PC-9 (cell line): ENCODE measurements at regions not wholly inside any gene's neighbourhood (a gene's known extent, or its start where the extent isn't known, plus 50 kb on each side); places are given as distances from the start of the nearest gene placed in this dataset.
"Not testable (repeated sequence)": the region's sequence is repeated elsewhere in the genome, so short reads cannot be mapped to it uniquely, and the experiment has no call there.

Source experiments
- BruUV-seq: library from RNA; stranded (reverse); fragments of 400-500 nt; replicated peaks from 2 replicates; lab custom pipeline; 2021; lab: Mats Ljungman, UMichigan
- CTCF ChIA-PET: fragments of 300-600 bp; sonication (Branson Sonifier 250); formaldehyde crosslinking; loops from one replicate; lab custom pipeline; 2022; ENCODE audit warnings: antibody characterized with exemption; lab: Charles Lee
- POLR2A ChIA-PET: fragments of 300-600 bp; sonication (Branson Sonifier 250); formaldehyde crosslinking; loops from one replicate; lab custom pipeline; 2022; ENCODE audit warnings: antibody characterized with exemption; ENCODE audit not compliant: unreplicated experiment; lab: Charles Lee
- DNase-seq, 2 experiments: peaks; one replicate each; pipeline versions ENCODE4 v3.0.0 to v3.0.0-alpha.2; 2015 to 2022; ENCODE audit warnings: mixed read lengths in 1 of 2
- H2AFZ ChIP-seq: fragments of 200-600 bp; sonication (generic); 2 replicates; pipeline ENCODE4 v1.8.1; 2017; ENCODE audit warnings: antibody characterized with exemption
- H3F3A ChIP-seq: fragments of 200-600 bp; sonication (generic); 2 replicates; pipeline ENCODE4 v1.8.1; 2017; ENCODE audit warnings: antibody characterized with exemption, mild to moderate bottlenecking, low read depth; ENCODE audit not compliant: insufficient read depth
- H3K27ac ChIP-seq: fragments of 200-600 bp; sonication (generic); 2 replicates; pipeline ENCODE4 v1.6.1; 2016; ENCODE audit warnings: mixed run types
- H3K27me3 ChIP-seq: fragments of 200-600 bp; sonication (generic); 2 replicates; pipeline ENCODE4 v1.6.1; 2016; ENCODE audit warnings: low read depth, mixed run types; ENCODE audit not compliant: insufficient read depth
- H3K36me3 ChIP-seq: fragments of 200-600 bp; sonication (generic); 2 replicates; pipeline ENCODE4 v1.6.1; 2016; ENCODE audit warnings: low read depth, mixed run types
- H3K4me1 ChIP-seq: fragments of 200-600 bp; sonication (generic); replicated peaks from 2 replicates; pipeline ENCODE4 v1.6.1; 2016; ENCODE audit warnings: mixed run types; ENCODE audit not compliant: insufficient read depth
- H3K4me2 ChIP-seq: fragments of 200-600 bp; sonication (generic); 2 replicates; pipeline ENCODE4 v1.6.1; 2017; ENCODE audit warnings: mixed run types
- H3K4me3 ChIP-seq: fragments of 200-600 bp; sonication (generic); 2 replicates; pipeline ENCODE4 v1.6.1; 2016; ENCODE audit warnings: mixed run types
- H3K79me2 ChIP-seq: fragments of 200-600 bp; sonication (generic); 2 replicates; pipeline ENCODE4 v1.6.1; 2017; ENCODE audit warnings: low read depth, mixed run types
- H3K9me2 ChIP-seq: fragments of 200-600 bp; sonication (generic); 2 replicates; pipeline ENCODE4 v1.8.1; 2017; ENCODE audit warnings: mild to moderate bottlenecking; ENCODE audit not compliant: insufficient read depth
- H3K9me3 ChIP-seq: fragments of 200-600 bp; sonication (generic); 2 replicates; pipeline ENCODE4 v1.8.1; 2016; ENCODE audit warnings: low read depth; ENCODE audit not compliant: insufficient read depth
- H4K20me1 ChIP-seq: fragments of 200-600 bp; sonication (generic); 2 replicates; pipeline ENCODE4 v1.8.1; 2017; ENCODE audit not compliant: insufficient read depth
- CTCF ChIP-seq: fragments of 200-600 bp; sonication (generic); conservative IDR thresholded peaks from 2 replicates; pipeline ENCODE4 v1.6.1; 2017; ENCODE audit warnings: mixed run types, antibody characterized with exemption, mild to moderate bottlenecking, moderate library complexity
- EZH2 ChIP-seq: fragments of 200-600 bp; sonication (generic); IDR thresholded peaks from 2 replicates; pipeline ENCODE4 v1.8.0; 2017; ENCODE audit warnings: antibody characterized with exemption, low read depth
- intact Hi-C: fragments of 100-400 bp; cut with micrococcal nuclease; formaldehyde crosslinking; loops from one replicate; pipeline ENCODE4 v1.10.0; 2022; ENCODE audit not compliant: unreplicated experiment

GRCh38 chr5:174464504-174465165 is 259.7 kb upstream of the MSX2 start:
- no peak overlapping the region for H3K27ac ChIP-seq
- H4K20me1 ChIP-seq: no peaks in the 10 kb centered on the region
- H3K79me2 ChIP-seq: no peaks in the 10 kb centered on the region
- H3K4me3 ChIP-seq: no peak overlapping the region
- H3K36me3 ChIP-seq: no peaks in the 10 kb centered on the region
- BruUV-seq: no TSS peak
- TF ChIP-seq CTCF (no peak; the same call in 1 of the 2 replicates), EZH2 (no peak)
- 0 out of 2 replicates have a peak, but pooled peaks cover 6% of the 10 kb centered on the region for H3K4me1 ChIP-seq
- H3K9me2 ChIP-seq: no peaks in the 10 kb centered on the region
- no peaks in the 10 kb centered on the region for H3F3A ChIP-seq
- intact Hi-C loops: no loop called here
- no peaks in the 10 kb centered on the region for H3K9me3 ChIP-seq
- DNase-seq: no peak
- ChIA-PET CTCF (no interaction called here), POLR2A (no interaction called here)
- no peak overlapping the region for H2AFZ ChIP-seq
- H3K27me3 ChIP-seq: 0 out of 2 replicates have a peak, but pooled peaks cover 2% of the 10 kb centered on the region
- H3K4me2 ChIP-seq: no peak overlapping the region

GRCh38 chr5:174471528-174471927 is 252.9 kb upstream of the MSX2 start:
- BruUV-seq, H3K9me3 ChIP-seq, H3K4me1 ChIP-seq: not testable (repeated sequence)

GRCh38 chr5:174472956-174473355 is 251.4 kb upstream of the MSX2 start:
- CTCF ChIA-PET: no interaction called here

More at GRCh38 chr5:174471528-174471927, 252.9 kb upstream of the MSX2 start:
- DNase-seq, H3K36me3 ChIP-seq, H2AFZ ChIP-seq, H4K20me1 ChIP-seq, H3F3A ChIP-seq, H3K27ac ChIP-seq, CTCF ChIA-PET, H3K27me3 ChIP-seq, H3K4me3 ChIP-seq, intact Hi-C loops, H3K79me2 ChIP-seq, POLR2A ChIA-PET, H3K9me2 ChIP-seq, H3K4me2 ChIP-seq: not testable (repeated sequence)

GRCh38 chr5:174476001-174476400 is 248.4 kb upstream of the MSX2 start:
- H3K79me2 ChIP-seq, POLR2A ChIA-PET, H3K4me2 ChIP-seq, H3K9me3 ChIP-seq, H2AFZ ChIP-seq, H4K20me1 ChIP-seq, H3K4me3 ChIP-seq, H3K4me1 ChIP-seq, intact Hi-C loops, H3K27ac ChIP-seq, H3K27me3 ChIP-seq, H3K9me2 ChIP-seq, DNase-seq, CTCF ChIA-PET, H3K36me3 ChIP-seq, H3F3A ChIP-seq, BruUV-seq: not testable (repeated sequence)

More at GRCh38 chr5:174472956-174473355, 251.4 kb upstream of the MSX2 start:
- Histone ChIP-seq H3K4me2 (no peak overlapping the region), H3K4me3 (no peak overlapping the region), H3K27ac (no peak overlapping the region), H3K36me3 (no peaks in the 10 kb centered on the region), H3K79me2 (no peaks in the 10 kb centered on the region), H3F3A (no peaks in the 10 kb centered on the region), H3K4me1 (no peaks in the 10 kb centered on the region), H3K9me3 (no peaks in the 10 kb centered on the region), H3K9me2 (no peaks in the 10 kb centered on the region), H2AFZ (no peak overlapping the region), H4K20me1 (no peaks in the 10 kb centered on the region), H3K27me3 (no peaks in the 10 kb centered on the region)
- POLR2A ChIA-PET: no interaction called here
- intact Hi-C loops: no loop called here
- DNase-seq: no peak
- BruUV-seq: no TSS peak
- TF ChIP-seq EZH2 (no peak), CTCF (no peak)
